NCI-H82 treated with DMSO at 0.1 percent for 48 hours (cell line): ENCODE measurements at regions not wholly inside any gene's neighbourhood (a gene's known extent, or its start where the extent isn't known, plus 50 kb on each side); places are given as distances from the start of the nearest gene placed in this dataset.
"Not testable (repeated sequence)": the region's sequence is repeated elsewhere in the genome, so short reads cannot be mapped to it uniquely, and the experiment has no call there.

Experiments used
- DNase-seq: peaks from one replicate; lab custom pipeline; 2025; ENCODE audit not compliant: unreplicated experiment; lab: John Stamatoyannopoulos, UW

GRCh38 chr13:109257761-109258157 is 528.6 kb downstream of the IRS2 start:
- DNase-seq: not testable (repeated sequence)
